ENCODE measurements at regions not wholly inside any gene's neighbourhood (a gene's known extent, or its start where the extent isn't known, plus 50 kb on each side); places are given as distances from the start of the nearest gene placed in this dataset.
"Not testable (repeated sequence)": the region's sequence is repeated elsewhere in the genome, so short reads cannot be mapped to it uniquely, and the experiment has no call there.

DNA sequence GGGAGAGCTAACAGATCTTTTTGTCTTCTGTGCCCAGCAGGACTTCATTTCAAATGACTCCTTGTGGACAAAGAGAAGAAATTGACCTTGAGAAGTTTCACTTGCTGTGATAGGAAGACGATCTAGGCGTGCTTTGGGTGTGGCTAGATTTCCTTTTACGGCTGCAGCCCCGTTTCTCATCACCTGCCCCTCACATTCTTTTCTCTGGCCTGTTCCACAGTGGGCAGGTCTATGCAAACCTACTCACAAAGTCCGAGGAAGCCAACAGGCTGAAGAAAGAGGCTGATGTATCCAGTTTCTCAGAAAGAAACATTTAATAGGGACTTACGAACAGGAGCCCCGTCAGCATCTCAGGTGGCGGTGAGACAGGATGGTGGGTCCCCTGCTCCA lies 231.8 kb downstream of the FGF9 start:
- no peak overlapping the region for H3K27ac Mint-ChIP-seq
- no peak overlapping the region for H3K4me3 Mint-ChIP-seq
- ChIA-PET CTCF (no interaction called here), POLR2A (no interaction called here)
- no peaks in the 10 kb centered on the region for H3K4me1 Mint-ChIP-seq (ENCODE audit: low read depth)
- no peak for DNase-seq
- no peaks in the 10 kb centered on the region for H3K27me3 Mint-ChIP-seq
- intact Hi-C loops (cut with micrococcal nuclease) = no loop called here
- no peaks in the 10 kb centered on the region for H3K9me3 Mint-ChIP-seq
- no peaks in the 10 kb centered on the region for H3K36me3 Mint-ChIP-seq

DNA sequence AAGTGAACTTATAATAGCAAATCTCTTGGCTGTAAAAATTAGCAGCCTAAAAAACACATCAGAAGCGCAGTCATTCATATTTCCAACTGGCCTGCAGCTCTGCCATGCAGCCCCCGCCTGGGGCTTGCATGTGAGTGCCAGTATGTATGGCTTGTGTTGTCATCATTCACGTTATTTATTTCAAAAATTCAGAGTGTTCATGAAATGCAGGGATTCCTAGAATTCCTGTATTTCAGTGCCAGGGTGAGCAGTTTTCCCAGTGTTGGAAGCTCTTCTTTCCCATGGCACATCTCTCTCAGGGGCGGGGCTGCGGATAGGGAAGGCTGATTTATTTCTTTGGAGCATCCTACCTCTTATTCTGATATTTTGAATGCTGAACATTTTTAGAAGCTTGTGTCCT lies 234.6 kb downstream of the FGF9 start:
- ChIA-PET CTCF (no interaction called here), POLR2A (no interaction called here)
- no peak overlapping the region for H3K4me3 Mint-ChIP-seq
- H3K27me3 Mint-ChIP-seq = no peaks in the 10 kb centered on the region
- no peaks in the 10 kb centered on the region for H3K4me1 Mint-ChIP-seq (ENCODE audit: low read depth)
- intact Hi-C loops (cut with micrococcal nuclease) = no loop called here
- no peaks in the 10 kb centered on the region for H3K36me3 Mint-ChIP-seq
- H3K9me3 Mint-ChIP-seq = no peaks in the 10 kb centered on the region
- DNase-seq = no peak
- H3K27ac Mint-ChIP-seq = no peak overlapping the region

GRCh38 chr13:21909331-21909730 lies 238.5 kb downstream of the FGF9 start:
- DNase-seq = no peak
- H3K4me1 Mint-ChIP-seq (ENCODE audit: low read depth) = no peaks in the 10 kb centered on the region
- H3K27me3 Mint-ChIP-seq = no peaks in the 10 kb centered on the region
- H3K9me3 Mint-ChIP-seq = no peaks in the 10 kb centered on the region
- H3K27ac Mint-ChIP-seq = no peak overlapping the region
- intact Hi-C loops (cut with micrococcal nuclease) = no loop called here
- CTCF ChIA-PET = no interaction called here
- H3K4me3 Mint-ChIP-seq = no peak overlapping the region
- POLR2A ChIA-PET = no interaction called here
- H3K36me3 Mint-ChIP-seq = no peaks in the 10 kb centered on the region

DNA sequence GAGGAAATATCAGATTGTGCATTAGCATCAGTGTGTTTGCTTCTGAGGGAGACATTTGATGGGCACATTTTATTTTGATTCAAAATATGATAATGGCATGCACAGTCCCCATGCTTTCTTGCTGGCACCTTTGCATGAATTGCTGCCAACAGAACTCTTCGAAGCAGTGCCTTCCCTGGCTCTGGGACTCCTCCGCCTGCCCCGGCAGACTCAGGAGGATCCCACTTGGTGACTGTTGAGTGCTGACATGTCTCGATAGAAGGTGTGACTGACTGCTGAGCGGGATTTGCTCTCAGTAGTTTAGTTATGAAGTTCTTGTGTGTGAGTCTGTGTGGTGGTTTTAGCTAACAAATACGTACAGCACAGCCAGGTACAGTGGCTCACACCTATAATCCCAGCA lies 239.7 kb downstream of the FGF9 start:
- intact Hi-C loops (cut with micrococcal nuclease) = loop anchor here (5.0 kb wide), 1 partner anchor 367 kb away; no protein-coding TSS in a partner anchor

DNA sequence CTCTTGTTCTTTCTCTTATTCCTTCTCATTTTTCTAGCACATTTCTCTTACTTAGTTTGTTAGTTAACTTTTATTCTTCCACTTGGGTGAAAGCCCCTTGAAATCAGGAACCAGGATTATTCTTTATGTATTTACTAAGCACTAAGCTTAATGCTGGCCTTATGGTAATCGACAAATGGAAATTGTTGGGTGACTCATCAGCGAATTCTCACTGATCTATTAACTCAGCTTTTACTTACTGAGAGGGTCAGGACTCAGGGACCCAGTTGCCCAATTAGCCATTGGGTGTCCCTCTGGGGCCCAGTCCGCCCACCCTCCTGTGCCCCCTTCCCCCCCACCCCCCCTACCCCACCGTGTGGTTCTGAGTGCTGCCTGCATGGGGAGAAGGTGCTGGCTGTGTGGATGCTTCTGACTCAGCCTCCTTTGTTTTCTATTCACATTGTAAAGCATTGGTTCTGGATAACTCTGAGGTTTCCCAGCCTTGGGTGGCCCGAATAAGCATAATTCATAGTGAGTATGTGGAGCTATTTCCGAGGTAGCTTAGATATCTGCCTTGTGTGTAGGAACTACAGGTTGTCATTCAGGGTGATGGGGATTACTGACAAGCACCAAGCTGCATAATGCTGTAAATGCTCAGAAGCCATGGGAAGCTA lies 240.9 kb downstream of the FGF9 start:
- no peaks in the 10 kb centered on the region for H3K4me1 Mint-ChIP-seq (ENCODE audit: low read depth)
- DNase-seq = no peak
- H3K27me3 Mint-ChIP-seq = no peaks in the 10 kb centered on the region
- ChIA-PET POLR2A (no interaction called here), CTCF (no interaction called here)
- H3K9me3 Mint-ChIP-seq = no peaks in the 10 kb centered on the region
- H3K27ac Mint-ChIP-seq = no peak overlapping the region
- intact Hi-C loops (cut with micrococcal nuclease) = loop anchor here (5.0 kb wide), 1 partner anchor 366 kb away; no protein-coding TSS in a partner anchor
- no peaks in the 10 kb centered on the region for H3K36me3 Mint-ChIP-seq
- H3K4me3 Mint-ChIP-seq = no peak overlapping the region

More for the DNA sequence above, 239.7 kb downstream of the FGF9 start:
- ChIA-PET CTCF (no interaction called here), POLR2A (no interaction called here)
- Mint-ChIP-seq H3K27me3 (no peaks in the 10 kb centered on the region), H3K4me1 (ENCODE audit: low read depth) (no peaks in the 10 kb centered on the region), H3K9me3 (no peaks in the 10 kb centered on the region), H3K4me3 (no peak overlapping the region), H3K27ac (no peak overlapping the region), H3K36me3 (no peaks in the 10 kb centered on the region)
- DNase-seq = no peak

- ChIA-PET POLR2A (no interaction called here), CTCF (interaction anchor here (1.0 to 1.2 kb wide), 2 partner anchors 258 to 364 kb away, joined by 3 read pairs; no protein-coding TSS in a partner anchor)
- no peaks in the 10 kb centered on the region for H3K36me3 Mint-ChIP-seq
- no peak overlapping the region for H3K27ac Mint-ChIP-seq
- H3K9me3 Mint-ChIP-seq = no peaks in the 10 kb centered on the region
- H3K4me1 Mint-ChIP-seq (ENCODE audit: low read depth) = no peaks in the 10 kb centered on the region
- no peaks in the 10 kb centered on the region for H3K27me3 Mint-ChIP-seq
- no peak overlapping the region for H3K4me3 Mint-ChIP-seq
- intact Hi-C loops (cut with micrococcal nuclease) = loop anchor here (5.0 kb wide), 1 partner anchor 364 kb away; no protein-coding TSS in a partner anchor
- DNase-seq = peak; percentile 22
Measured at GRCh38 chr13:21913010-21913409, 242.1 kb downstream of the FGF9 start.

DNA sequence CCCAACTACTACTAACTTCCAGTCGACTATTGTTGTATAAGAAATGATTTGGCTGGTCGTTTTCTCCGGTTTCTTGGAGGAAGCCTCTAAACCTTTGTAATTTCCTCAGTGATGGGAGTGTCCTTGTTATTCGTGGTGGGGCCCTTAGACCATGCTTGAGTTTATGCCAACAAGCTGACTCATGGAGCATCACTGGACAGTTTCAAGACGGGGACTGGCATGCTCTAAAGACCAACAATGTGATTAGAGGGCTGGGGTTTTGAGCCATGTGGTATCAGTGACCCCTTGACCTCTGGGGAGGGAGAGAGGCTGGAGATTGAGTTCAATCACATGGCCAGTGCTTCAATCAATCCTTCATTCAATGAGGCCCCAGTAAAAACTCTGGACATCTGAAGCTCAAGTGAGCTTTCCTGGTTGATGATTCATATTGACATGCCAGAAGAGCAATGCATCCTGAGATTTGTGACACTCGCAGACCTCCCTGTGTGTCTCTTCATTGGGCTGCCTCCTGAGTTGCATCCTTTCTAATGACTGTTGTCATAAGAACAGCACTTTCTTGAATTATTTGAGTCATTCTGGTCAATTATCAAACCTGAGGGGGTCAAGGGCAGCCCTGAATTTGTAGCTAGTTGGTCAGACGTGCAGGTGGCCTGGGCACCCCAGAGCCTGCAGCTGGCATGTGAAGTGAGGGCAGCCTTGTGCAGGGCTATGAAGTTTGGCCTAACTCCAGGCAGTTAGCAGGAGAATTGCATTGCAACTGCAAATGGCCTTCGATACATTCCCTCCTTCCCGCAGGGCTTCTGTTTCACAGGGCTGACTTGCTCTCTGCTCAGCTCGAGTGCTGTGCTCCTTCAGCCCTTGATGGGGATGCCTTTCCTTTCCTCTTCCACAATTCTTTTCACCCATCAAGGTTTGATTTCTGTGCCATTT lies 246.5 kb downstream of the FGF9 start:
- Mint-ChIP-seq H3K27ac (no peak overlapping the region), H3K9me3 (no peaks in the 10 kb centered on the region), H3K27me3 (no peaks in the 10 kb centered on the region), H3K36me3 (no peaks in the 10 kb centered on the region), H3K4me3 (no peak overlapping the region), H3K4me1 (ENCODE audit: low read depth) (no peaks in the 10 kb centered on the region)
- ChIA-PET CTCF (no interaction called here), POLR2A (no interaction called here)
- no peak for DNase-seq
- intact Hi-C loops (cut with micrococcal nuclease) = no loop called here

DNA sequence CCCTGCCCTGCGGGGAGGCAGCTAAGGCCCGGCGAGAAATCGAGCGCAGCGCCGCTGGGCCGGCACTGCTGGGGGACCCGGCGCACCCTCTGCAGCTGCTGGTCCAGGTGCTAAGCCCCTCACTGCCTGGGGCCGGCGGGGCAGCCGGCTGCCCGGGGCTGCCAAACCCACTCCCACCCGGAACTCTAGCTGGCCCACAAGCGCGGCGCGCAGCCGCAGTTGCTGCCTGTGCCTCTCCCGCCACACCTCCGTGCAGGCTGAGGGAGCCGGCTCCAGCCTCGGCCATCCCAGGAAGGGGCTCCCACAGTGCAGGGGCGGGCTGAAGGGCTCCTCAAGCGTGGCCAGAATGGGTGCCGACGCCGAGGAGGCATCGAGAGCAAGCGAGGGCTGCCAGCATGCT lies 249.9 kb downstream of the FGF9 start:
- DNase-seq; H3K36me3 Mint-ChIP-seq; H3K27ac Mint-ChIP-seq; H3K4me1 Mint-ChIP-seq (ENCODE audit: low read depth); CTCF ChIA-PET; H3K27me3 Mint-ChIP-seq; H3K4me3 Mint-ChIP-seq; intact Hi-C loops (cut with micrococcal nuclease); POLR2A ChIA-PET; H3K9me3 Mint-ChIP-seq: not testable (repeated sequence)

GRCh38 chr13:21924958-21925357 lies 254.1 kb downstream of the FGF9 start:
- no peak overlapping the region for H3K27ac Mint-ChIP-seq
- POLR2A ChIA-PET = no interaction called here
- DNase-seq = no peak
- no peaks in the 10 kb centered on the region for H3K4me1 Mint-ChIP-seq (ENCODE audit: low read depth)
- H3K9me3 Mint-ChIP-seq = no peaks in the 10 kb centered on the region
- no peaks in the 10 kb centered on the region for H3K36me3 Mint-ChIP-seq
- no peaks in the 10 kb centered on the region for H3K27me3 Mint-ChIP-seq
- CTCF ChIA-PET = no interaction called here
- intact Hi-C loops (cut with micrococcal nuclease) = no loop called here
- H3K4me3 Mint-ChIP-seq = no peak overlapping the region

- no peaks in the 10 kb centered on the region for H3K9me3 Mint-ChIP-seq
- H3K36me3 Mint-ChIP-seq = no peaks in the 10 kb centered on the region
- H3K27ac Mint-ChIP-seq = no peak overlapping the region
- no peaks in the 10 kb centered on the region for H3K4me1 Mint-ChIP-seq (ENCODE audit: low read depth)
- DNase-seq = no peak
- CTCF ChIA-PET = no interaction called here
- intact Hi-C loops (cut with micrococcal nuclease) = no loop called here
- H3K27me3 Mint-ChIP-seq = no peaks in the 10 kb centered on the region
- H3K4me3 Mint-ChIP-seq = no peak overlapping the region
- POLR2A ChIA-PET = no interaction called here
Measured at GRCh38 chr13:21925720-21926119, 254.8 kb downstream of the FGF9 start.

GRCh38 chr13:21929400-21929799 lies 258.5 kb downstream of the FGF9 start:
- Mint-ChIP-seq H3K4me3 (no peak overlapping the region), H3K9me3 (no peaks in the 10 kb centered on the region), H3K36me3 (no peaks in the 10 kb centered on the region), H3K4me1 (ENCODE audit: low read depth) (no peaks in the 10 kb centered on the region), H3K27ac (no peak overlapping the region), H3K27me3 (no peaks in the 10 kb centered on the region)
- ChIA-PET POLR2A (no interaction called here), CTCF (no interaction called here)
- no peak for DNase-seq
- intact Hi-C loops (cut with micrococcal nuclease) = no loop called here

GRCh38 chr13:21930536-21930935 lies 259.7 kb downstream of the FGF9 start:
- H3K4me3 Mint-ChIP-seq = no peak overlapping the region
- H3K27me3 Mint-ChIP-seq = no peaks in the 10 kb centered on the region
- no peak overlapping the region for H3K27ac Mint-ChIP-seq
- DNase-seq = no peak
- ChIA-PET POLR2A (no interaction called here), CTCF (interaction anchor here (0.6 kb wide), 1 partner anchor 491 kb away, joined by 3 read pairs; no protein-coding TSS in a partner anchor)
- intact Hi-C loops (cut with micrococcal nuclease) = no loop called here
- H3K9me3 Mint-ChIP-seq = no peaks in the 10 kb centered on the region
- H3K4me1 Mint-ChIP-seq (ENCODE audit: low read depth) = no peaks in the 10 kb centered on the region
- H3K36me3 Mint-ChIP-seq = no peaks in the 10 kb centered on the region

GRCh38 chr13:21932578-21932977 lies 261.7 kb downstream of the FGF9 start:
- DNase-seq = no peak
- no peak overlapping the region for H3K4me3 Mint-ChIP-seq
- no peaks in the 10 kb centered on the region for H3K27me3 Mint-ChIP-seq
- no peak overlapping the region for H3K27ac Mint-ChIP-seq
- CTCF ChIA-PET = no interaction called here
- H3K4me1 Mint-ChIP-seq (ENCODE audit: low read depth) = no peaks in the 10 kb centered on the region
- H3K9me3 Mint-ChIP-seq = no peaks in the 10 kb centered on the region
- H3K36me3 Mint-ChIP-seq = no peaks in the 10 kb centered on the region
- POLR2A ChIA-PET = no interaction called here
- intact Hi-C loops (cut with micrococcal nuclease) = no loop called here

All from activated CD4-positive, alpha-beta memory T cell treated with anti-CD3 and anti-CD28 coated beads for 36 hours (primary cell).